ENCODE measurements at regions not wholly inside any gene's neighbourhood (a gene's known extent, or its start where the extent isn't known, plus 50 kb on each side); places are given as distances from the start of the nearest gene placed in this dataset.
"Not testable (repeated sequence)": the region's sequence is repeated elsewhere in the genome, so short reads cannot be mapped to it uniquely, and the experiment has no call there.

DNA sequence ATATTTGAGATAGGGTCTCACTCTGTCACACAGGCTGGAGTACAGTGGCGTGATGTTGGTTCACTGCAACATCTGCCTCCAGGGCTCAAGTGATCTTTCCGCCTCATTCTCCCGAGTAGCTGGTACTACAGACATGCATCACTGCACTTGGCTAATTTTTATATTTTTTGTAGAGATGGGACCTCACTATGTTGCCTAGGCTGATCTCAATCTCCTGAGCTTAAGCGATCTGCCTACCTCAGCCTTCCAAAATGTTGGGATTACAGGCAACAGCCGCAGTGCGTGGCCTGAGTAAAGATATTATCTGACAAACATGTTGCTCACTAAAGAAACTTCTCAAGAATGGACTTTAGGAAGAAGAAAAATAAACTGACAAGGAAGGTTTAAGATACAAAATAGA lies 125.4 kb upstream of the ABCC4 start (continued):
- TF ChIP-seq, protein P1, sequence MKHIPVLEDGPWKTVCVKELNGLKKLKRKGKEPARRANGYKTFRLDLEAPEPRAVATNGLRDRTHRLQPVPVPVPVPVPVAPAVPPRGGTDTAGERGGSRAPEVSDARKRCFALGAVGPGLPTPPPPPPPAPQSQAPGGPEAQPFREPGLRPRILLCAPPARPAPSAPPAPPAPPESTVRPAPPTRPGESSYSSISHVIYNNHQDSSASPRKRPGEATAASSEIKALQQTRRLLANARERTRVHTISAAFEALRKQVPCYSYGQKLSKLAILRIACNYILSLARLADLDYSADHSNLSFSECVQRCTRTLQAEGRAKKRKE (CRISPR knock-in tag; IDR thresholded peaks at IDR 0.05; ENCODE audit: low read depth), result no peak
- TF ChIP-seq ESRRA (IDR thresholded peaks at IDR 0.05; ENCODE audit: borderline replicate concordance, low read length) (no peak), CBX2 (IDR thresholded peaks at IDR 0.05; ENCODE audit: borderline replicate concordance, low read depth) (no peak), EP300 (IDR thresholded peaks at IDR 0.05) (no peak), ZNF302 (CRISPR knock-in tag; IDR thresholded peaks at IDR 0.05) (no peak), HDAC2 (IDR thresholded peaks at IDR 0.05) (no peak), BCL3 (IDR thresholded peaks at IDR 0.05) (no peak), HOXB5 (CRISPR knock-in tag; IDR thresholded peaks at IDR 0.05) (no peak), GATA3 (IDR thresholded peaks at IDR 0.05; ENCODE audit: borderline replicate concordance) (no peak)

- ATAC-seq; H3K9me3 ChIP-seq; DNase-seq (ENCODE audit: low read depth in 1 of 2, low spot score in 1 of 2); H3K27ac ChIP-seq; H3K4me3 ChIP-seq; FAIRE-seq; POLR2A ChIA-PET; H3K4me1 ChIP-seq; H3K4me2 ChIP-seq: not testable (repeated sequence)
- 76% methylated on average over 6 of the region's 6 CpGs for WGBS (ENCODE audit: missing lambda C conversion rate)
- CTCF ChIA-PET, result interaction anchor here (1.3 kb wide), 1 partner anchor 241 kb away, joined by 3 read pairs; no protein-coding TSS in a partner anchor
Observed at GRCh38 chr13:95430525-95430924, 122.0 kb upstream of the CLDN10 start.

- 74% methylated on average over 4 of the region's 4 CpGs for WGBS (ENCODE audit: missing lambda C conversion rate)
- POLR2A ChIA-PET, result no interaction called here
- FAIRE-seq, result no peak
Observed at GRCh38 chr13:95432141-95432540, 120.4 kb upstream of the CLDN10 start.

GRCh38 chr13:95433537-95433936 lies 119.0 kb upstream of the CLDN10 start:
- ATAC-seq, result no peak
- Histone ChIP-seq H3K27ac (no peak overlapping the region), H3K9me3 (no peaks in the 10 kb centered on the region), H3K4me1 (no peaks in the 10 kb centered on the region), H3K4me2 (no peak overlapping the region), H3K4me3 (no peak overlapping the region)
- no peak for TF ChIP-seq HES2 (IDR thresholded peaks at IDR 0.05)
- no peak for TF ChIP-seq HEYL (CRISPR knock-in tag; IDR thresholded peaks at IDR 0.05)
- no peak for TF ChIP-seq CHD4 (IDR thresholded peaks at IDR 0.05; ENCODE audit: borderline replicate concordance)
- TF ChIP-seq PHF8 (IDR thresholded peaks at IDR 0.05; ENCODE audit: borderline replicate concordance, low read depth), result no peak
- no peak for TF ChIP-seq RCOR1 (IDR thresholded peaks at IDR 0.05; ENCODE audit: low read depth, low read length)
- TF ChIP-seq CEBPB (IDR thresholded peaks at IDR 0.05), result no peak
- no peak for TF ChIP-seq FOSL2 (IDR thresholded peaks at IDR 0.05)
- TF ChIP-seq FOSL2 (CRISPR knock-in tag; IDR thresholded peaks at IDR 0.05), result no peak
- TF ChIP-seq TP53 (CRISPR knock-in tag; IDR thresholded peaks at IDR 0.05), result no peak
- TF ChIP-seq, protein P2, sequence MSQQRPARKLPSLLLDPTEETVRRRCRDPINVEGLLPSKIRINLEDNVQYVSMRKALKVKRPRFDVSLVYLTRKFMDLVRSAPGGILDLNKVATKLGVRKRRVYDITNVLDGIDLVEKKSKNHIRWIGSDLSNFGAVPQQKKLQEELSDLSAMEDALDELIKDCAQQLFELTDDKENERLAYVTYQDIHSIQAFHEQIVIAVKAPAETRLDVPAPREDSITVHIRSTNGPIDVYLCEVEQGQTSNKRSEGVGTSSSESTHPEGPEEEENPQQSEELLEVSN (IDR thresholded peaks at IDR 0.05; ENCODE audit: borderline replicate concordance, low read depth), result no peak
- TF ChIP-seq POLR2AphosphoS2 (conservative IDR thresholded peaks at IDR 0.05; ENCODE audit: low read length), result no peak
- TF ChIP-seq HOXB5 (CRISPR knock-in tag; IDR thresholded peaks at IDR 0.05), result no peak
- no peak for TF ChIP-seq SMC3 (IDR thresholded peaks at IDR 0.05)
- TF ChIP-seq RNF2 (IDR thresholded peaks at IDR 0.05; ENCODE audit: borderline replicate concordance, low read depth), result no peak
- no peak for FAIRE-seq
- no peak for DNase-seq (ENCODE audit: low read depth in 1 of 2, low spot score in 1 of 2)
- WGBS (ENCODE audit: missing lambda C conversion rate), result 75% methylated on average over 14 of the region's 21 CpGs
- ChIA-PET POLR2A (no interaction called here), CTCF (interaction anchor here (0.7 kb wide), 2 partner anchors 48 to 1773 kb away, joined by 3 read pairs; no protein-coding TSS in a partner anchor)

More at GRCh38 chr13:95432141-95432540, 120.4 kb upstream of the CLDN10 start:
- DNase-seq (ENCODE audit: low read depth in 1 of 2, low spot score in 1 of 2) (no peak), ATAC-seq (no peak)
- H3K4me1 ChIP-seq, result no peaks in the 10 kb centered on the region
- CTCF ChIA-PET, result no interaction called here
- H3K4me2 ChIP-seq, result no peak overlapping the region
- no peaks in the 10 kb centered on the region for H3K9me3 ChIP-seq
- H3K4me3 ChIP-seq, result no peak overlapping the region
- H3K27ac ChIP-seq, result no peak overlapping the region
- TF ChIP-seq ZFP36 (IDR thresholded peaks at IDR 0.05; ENCODE audit: borderline replicate concordance, partially characterized antibody) (no peak), ESRRA (IDR thresholded peaks at IDR 0.05; ENCODE audit: borderline replicate concordance, low read length) (no peak), ELK1 (IDR thresholded peaks at IDR 0.05; ENCODE audit: low read depth, low read length) (no peak), RAD21 (conservative IDR thresholded peaks at IDR 0.05 in 1 of 2, IDR thresholded peaks at IDR 0.05 in 1 of 2) (no peak)
- TF ChIP-seq, protein P2 (IDR thresholded peaks at IDR 0.05; ENCODE audit: borderline replicate concordance, low read depth), result no peak

Measured in A549 (cell line).